ENCODE measurements at regions not wholly inside any gene's neighbourhood (a gene's known extent, or its start where the extent isn't known, plus 50 kb on each side); places are given as distances from the start of the nearest gene placed in this dataset.

DNA sequence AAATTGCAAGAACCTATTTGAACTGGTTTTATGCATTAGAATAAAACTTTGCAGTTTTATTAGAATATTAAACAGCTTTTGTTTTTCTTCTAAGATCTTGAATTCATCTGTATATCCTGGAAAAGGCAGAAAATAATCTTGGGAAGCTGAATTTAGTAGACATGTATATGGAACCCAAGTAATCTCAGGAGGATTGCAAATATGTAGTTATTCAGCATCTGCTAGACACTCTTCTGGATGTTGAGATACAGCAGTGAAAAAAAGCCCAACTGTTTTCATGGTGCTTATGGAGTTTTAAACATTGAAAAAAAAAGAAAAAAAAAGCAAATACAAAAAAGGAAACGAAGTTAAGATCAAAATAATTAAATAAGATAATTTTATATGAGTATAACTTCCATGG lies 922.2 kb upstream of the SEMA6A start:
- Histone ChIP-seq H3K4me3 (replicated peaks; ENCODE audit: low read depth, low read length) (no peak overlapping the region), H3K36me3 (ENCODE audit: control insufficient read depth, insufficient read depth, low read length) (no peaks in the 10 kb centered on the region), H3K27me3 (replicated peaks; ENCODE audit: control insufficient read depth, insufficient read depth, low read length) (no peaks in the 10 kb centered on the region)
- no peak for TF ChIP-seq CTCF (IDR thresholded peaks at IDR 0.05; ENCODE audit: insufficient read depth, low read length, poor library complexity, severe bottlenecking)
- no peak for DNase-seq (ENCODE audit: extremely low read depth, insufficient read length)

DNA sequence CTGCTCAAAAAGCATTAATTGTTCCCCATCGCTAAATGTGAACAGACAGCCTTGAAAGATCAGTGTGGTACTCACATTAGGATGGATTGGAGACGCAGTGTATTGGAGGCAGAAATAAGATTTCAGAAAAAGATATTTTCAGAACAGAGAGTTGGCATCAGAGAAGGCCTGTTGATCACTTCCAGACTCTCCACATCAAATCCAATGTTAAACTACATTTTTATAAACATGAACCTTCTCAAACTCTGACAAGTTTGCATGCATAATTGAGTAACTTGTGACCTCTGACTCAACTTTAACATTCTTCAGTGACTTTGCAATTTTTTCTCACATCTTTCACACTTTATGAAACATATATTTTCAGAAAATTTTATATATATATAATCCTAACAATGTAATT lies 919.6 kb upstream of the SEMA6A start:
- Histone ChIP-seq H3K36me3 (ENCODE audit: control insufficient read depth, insufficient read depth, low read length) (no peaks in the 10 kb centered on the region), H3K27me3 (replicated peaks; ENCODE audit: control insufficient read depth, insufficient read depth, low read length) (no peaks in the 10 kb centered on the region), H3K4me3 (replicated peaks; ENCODE audit: low read depth, low read length) (no peak overlapping the region)
- no peak for TF ChIP-seq CTCF (IDR thresholded peaks at IDR 0.05; ENCODE audit: insufficient read depth, low read length, poor library complexity, severe bottlenecking)
- DNase-seq (ENCODE audit: extremely low read depth, insufficient read length), result no peak

- DNase-seq (ENCODE audit: extremely low read depth, insufficient read length), result no peak
- TF ChIP-seq CTCF (IDR thresholded peaks at IDR 0.05; ENCODE audit: insufficient read depth, low read length, poor library complexity, severe bottlenecking), result no peak
- no peaks in the 10 kb centered on the region for H3K36me3 ChIP-seq (ENCODE audit: control insufficient read depth, insufficient read depth, low read length)
- H3K4me3 ChIP-seq (replicated peaks; ENCODE audit: low read depth, low read length), result no peak overlapping the region
- H3K27me3 ChIP-seq (replicated peaks; ENCODE audit: control insufficient read depth, insufficient read depth, low read length), result no peaks in the 10 kb centered on the region
Observed at GRCh38 chr5:117488976-117489500, 914.4 kb upstream of the SEMA6A start.

DNA sequence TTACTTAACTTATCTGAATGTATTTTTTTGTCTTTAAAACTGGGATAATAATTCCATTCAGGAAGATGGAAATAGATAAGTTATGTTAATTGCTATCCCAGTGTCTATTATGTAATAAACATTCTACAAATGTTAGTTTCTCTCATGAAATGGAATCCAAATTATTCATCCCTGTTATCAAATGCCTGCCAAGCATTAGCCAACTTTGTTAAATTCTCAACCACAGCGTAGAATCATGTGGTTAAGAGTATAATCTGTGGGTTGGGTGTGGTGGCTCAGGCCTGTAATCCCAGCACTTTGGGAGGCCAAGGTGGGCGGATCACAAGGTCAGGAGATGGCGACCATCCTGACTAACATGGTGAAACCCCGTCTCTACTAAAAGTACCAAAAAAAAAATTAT lies 912.9 kb upstream of the SEMA6A start:
- Histone ChIP-seq H3K27me3 (replicated peaks; ENCODE audit: control insufficient read depth, insufficient read depth, low read length) (no peaks in the 10 kb centered on the region), H3K36me3 (ENCODE audit: control insufficient read depth, insufficient read depth, low read length) (no peaks in the 10 kb centered on the region), H3K4me3 (replicated peaks; ENCODE audit: low read depth, low read length) (no peak overlapping the region)
- TF ChIP-seq CTCF (IDR thresholded peaks at IDR 0.05; ENCODE audit: insufficient read depth, low read length, poor library complexity, severe bottlenecking), result no peak
- DNase-seq (ENCODE audit: extremely low read depth, insufficient read length), result no peak

- Histone ChIP-seq H3K27me3 (replicated peaks; ENCODE audit: control insufficient read depth, insufficient read depth, low read length) (no peaks in the 10 kb centered on the region), H3K4me3 (replicated peaks; ENCODE audit: low read depth, low read length) (no peak overlapping the region), H3K36me3 (ENCODE audit: control insufficient read depth, insufficient read depth, low read length) (no peaks in the 10 kb centered on the region)
- TF ChIP-seq CTCF (IDR thresholded peaks at IDR 0.05; ENCODE audit: insufficient read depth, low read length, poor library complexity, severe bottlenecking), result no peak
- no peak for DNase-seq (ENCODE audit: extremely low read depth, insufficient read length)
Observed at GRCh38 chr5:117486879-117487391, 912.3 kb upstream of the SEMA6A start.

DNA sequence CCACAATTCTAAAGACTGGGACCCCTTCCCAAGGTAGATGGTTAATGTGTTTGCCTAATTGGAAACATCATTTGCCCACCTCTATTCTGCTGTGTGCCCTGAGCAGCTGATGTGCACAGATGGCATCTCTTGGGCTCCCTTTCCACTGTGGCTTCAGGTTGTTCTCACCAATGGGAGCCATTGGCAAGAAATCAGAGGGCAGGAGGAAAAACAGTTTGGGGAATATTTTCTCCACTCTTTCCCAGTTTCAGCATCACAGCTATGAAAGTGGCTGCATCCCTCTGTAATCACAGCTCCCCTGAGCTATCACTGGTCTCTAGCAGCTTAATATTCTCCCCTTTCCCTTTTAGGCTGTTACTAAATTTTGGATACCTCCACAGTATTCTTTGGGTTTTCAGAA lies 911.6 kb upstream of the SEMA6A start:
- no peak for TF ChIP-seq CTCF (IDR thresholded peaks at IDR 0.05; ENCODE audit: insufficient read depth, low read length, poor library complexity, severe bottlenecking)
- no peaks in the 10 kb centered on the region for H3K36me3 ChIP-seq (ENCODE audit: control insufficient read depth, insufficient read depth, low read length)
- no peak overlapping the region for H3K4me3 ChIP-seq (replicated peaks; ENCODE audit: low read depth, low read length)
- H3K27me3 ChIP-seq (replicated peaks; ENCODE audit: control insufficient read depth, insufficient read depth, low read length), result no peaks in the 10 kb centered on the region
- DNase-seq (ENCODE audit: extremely low read depth, insufficient read length), result no peak

Measured in GM06990 (cell line).